ENCODE measurements at regions not wholly inside any gene's neighbourhood (a gene's known extent, or its start where the extent isn't known, plus 50 kb on each side); places are given as distances from the start of the nearest gene placed in this dataset.

GRCh38 chr3:81416812-81417211 lies 344.6 kb downstream of the GBE1 start:
- Histone ChIP-seq H3K36me3 (ENCODE audit: low read depth, missing control alignments) (no peaks in the 10 kb centered on the region), H3K4me3 (no peak overlapping the region), H3K27ac (no peak overlapping the region), H3K27me3 (no peaks in the 10 kb centered on the region), H3K4me1 (no peaks in the 10 kb centered on the region), H3K9me3 (no peaks in the 10 kb centered on the region)
- TF ChIP-seq POLR2A (IDR thresholded peaks at IDR 0.05) = no peak
- no peak for TF ChIP-seq CTCF (IDR thresholded peaks at IDR 0.05)
- intact Hi-C loops (cut with DNase I; ENCODE audit: low total_unique reads) = no loop called here
- 92 to 95% methylated on average over 2 of the region's 2 CpGs for WGBS, 2 donors
- no peak for DNase-seq

- TF ChIP-seq CTCF (IDR thresholded peaks at IDR 0.05) (no peak), POLR2A (IDR thresholded peaks at IDR 0.05) (no peak)
- intact Hi-C loops (cut with DNase I; ENCODE audit: low total_unique reads) = no loop called here
- Histone ChIP-seq H3K27me3 (no peaks in the 10 kb centered on the region), H3K36me3 (ENCODE audit: low read depth, missing control alignments) (no peaks in the 10 kb centered on the region), H3K4me3 (no peak overlapping the region), H3K4me1 (no peaks in the 10 kb centered on the region), H3K27ac (no peak overlapping the region), H3K9me3 (no peaks in the 10 kb centered on the region)
- WGBS, 2 donors = 56 to 78% methylated on average over 1 of the region's 1 CpG
- DNase-seq = no peak
These were observed 355.1 kb downstream of the GBE1 start for GRCh38 chr3:81406318-81406717.

- H3K27me3 ChIP-seq = no peaks in the 10 kb centered on the region
- WGBS, 2 donors = 70 to 75% methylated on average over 7 of the region's 7 CpGs
- no peak for DNase-seq
- no peaks in the 10 kb centered on the region for H3K9me3 ChIP-seq
- H3K36me3 ChIP-seq (ENCODE audit: low read depth, missing control alignments) = no peaks in the 10 kb centered on the region
- intact Hi-C loops (cut with DNase I; ENCODE audit: low total_unique reads) = no loop called here
- H3K4me3 ChIP-seq = no peak overlapping the region
- H3K27ac ChIP-seq = no peak overlapping the region
- H3K4me1 ChIP-seq = no peaks in the 10 kb centered on the region
- TF ChIP-seq POLR2A (IDR thresholded peaks at IDR 0.05) = no peak
- TF ChIP-seq CTCF (IDR thresholded peaks at IDR 0.05) = no peak
These were observed 365.5 kb downstream of the GBE1 start for GRCh38 chr3:81395739-81396513.

- Histone ChIP-seq H3K27ac (no peak overlapping the region), H3K27me3 (no peaks in the 10 kb centered on the region), H3K36me3 (ENCODE audit: low read depth, missing control alignments) (no peaks in the 10 kb centered on the region), H3K4me1 (no peaks in the 10 kb centered on the region), H3K4me3 (no peak overlapping the region), H3K9me3 (no peaks in the 10 kb centered on the region)
- no peak for DNase-seq
- intact Hi-C loops (cut with DNase I; ENCODE audit: low total_unique reads) = no loop called here
- TF ChIP-seq POLR2A (IDR thresholded peaks at IDR 0.05) (no peak), CTCF (IDR thresholded peaks at IDR 0.05) (no peak)
- 72 to 73% methylated on average over 4 of the region's 4 CpGs for WGBS, 2 donors
These were observed 366.6 kb downstream of the GBE1 start for GRCh38 chr3:81394651-81395524.

Measured in testis (tissue), 2 donors.